ENCODE measurements at regions not wholly inside any gene's neighbourhood (a gene's known extent, or its start where the extent isn't known, plus 50 kb on each side); places are given as distances from the start of the nearest gene placed in this dataset.

DNA sequence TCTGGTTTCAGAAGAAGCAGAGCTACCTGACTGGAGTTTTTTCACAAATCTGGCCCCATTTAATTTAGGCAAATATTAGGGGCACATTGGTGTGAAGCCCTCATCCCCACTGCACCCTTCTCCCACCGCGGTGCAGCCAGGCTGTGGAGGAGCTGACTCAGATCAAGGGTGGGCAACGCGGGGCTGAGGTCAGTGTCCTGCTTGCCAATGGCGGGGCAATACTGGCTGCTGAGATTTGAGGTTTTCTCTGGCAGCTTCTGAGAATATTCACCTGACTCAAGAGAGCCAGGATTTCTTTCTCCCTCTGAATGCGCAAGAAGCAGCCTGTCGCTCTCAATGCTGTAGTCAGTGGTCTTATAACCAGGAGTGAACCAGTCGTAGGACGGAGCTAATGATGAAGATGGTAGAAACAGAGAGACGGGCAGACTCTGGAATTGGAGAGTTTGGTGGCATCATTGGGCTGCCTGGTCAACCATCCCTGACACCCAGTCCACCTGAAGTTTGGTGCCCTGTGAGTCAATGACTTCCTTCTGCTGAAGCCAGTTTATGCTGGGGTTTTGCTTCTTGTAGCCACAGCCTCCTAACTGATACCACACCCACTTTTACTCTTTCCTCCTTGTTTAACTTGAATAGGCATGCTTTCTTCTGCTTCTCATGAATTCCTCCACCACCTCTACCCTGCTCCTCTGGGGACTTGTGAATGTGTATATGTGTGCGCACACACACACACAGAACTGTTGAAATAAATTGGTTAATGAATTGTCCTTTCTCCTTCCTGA lies 123.7 kb upstream of the CTBP2 start:
- DNase-seq (ENCODE audit: low spot score): no peak

DNA sequence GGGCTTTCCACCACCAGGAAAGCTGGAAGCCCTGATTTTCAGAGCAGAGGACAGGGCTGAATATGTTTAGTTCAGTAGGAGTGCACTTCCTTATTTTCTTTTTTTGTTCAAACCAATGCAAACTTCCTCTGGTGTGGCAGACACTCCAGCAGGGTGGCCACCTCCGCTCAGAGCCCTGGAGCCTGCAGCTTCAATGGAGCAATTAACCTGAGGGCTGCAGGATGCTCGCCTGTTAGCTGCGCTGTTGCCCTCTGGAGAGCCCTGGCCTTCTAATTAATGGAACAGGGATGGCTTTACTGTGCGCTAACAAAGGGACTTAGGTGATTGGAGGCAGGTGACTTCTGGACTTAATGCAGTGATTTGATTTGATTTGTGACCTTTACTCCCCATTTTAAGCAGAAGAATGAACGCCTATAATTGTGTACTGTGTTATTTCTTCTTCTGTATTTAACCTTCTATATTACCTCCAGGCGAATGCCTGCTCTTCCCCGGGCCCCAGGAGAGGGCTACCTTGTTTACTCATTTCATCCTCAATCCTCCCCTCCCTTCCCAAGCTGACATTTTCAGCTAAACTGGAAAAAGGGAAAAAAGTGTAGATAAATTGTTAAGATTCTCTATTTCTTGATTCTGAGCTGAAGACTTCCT lies 123.0 kb upstream of the CTBP2 start:
- DNase-seq (ENCODE audit: low spot score): no peak

DNA sequence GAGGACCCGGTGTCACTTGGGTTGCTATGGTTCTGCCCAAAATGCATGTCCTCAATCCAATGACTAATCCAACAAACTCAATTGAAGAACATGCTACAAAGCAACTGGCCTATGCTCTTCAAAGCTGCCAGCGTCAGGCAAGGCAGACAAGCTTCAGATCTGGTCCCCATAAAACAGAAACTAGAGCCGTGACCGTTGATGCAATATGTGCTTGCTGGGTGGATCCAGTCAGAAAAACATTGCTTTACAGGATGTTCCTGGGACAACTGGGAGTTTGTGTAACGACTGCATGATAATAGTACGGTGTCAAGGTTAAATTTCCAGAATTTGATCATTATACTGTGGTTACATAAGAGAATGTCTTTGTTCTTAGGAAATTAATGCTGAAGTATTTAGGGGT lies 120.7 kb upstream of the CTBP2 start:
- DNase-seq (ENCODE audit: low spot score): no peak

DNA sequence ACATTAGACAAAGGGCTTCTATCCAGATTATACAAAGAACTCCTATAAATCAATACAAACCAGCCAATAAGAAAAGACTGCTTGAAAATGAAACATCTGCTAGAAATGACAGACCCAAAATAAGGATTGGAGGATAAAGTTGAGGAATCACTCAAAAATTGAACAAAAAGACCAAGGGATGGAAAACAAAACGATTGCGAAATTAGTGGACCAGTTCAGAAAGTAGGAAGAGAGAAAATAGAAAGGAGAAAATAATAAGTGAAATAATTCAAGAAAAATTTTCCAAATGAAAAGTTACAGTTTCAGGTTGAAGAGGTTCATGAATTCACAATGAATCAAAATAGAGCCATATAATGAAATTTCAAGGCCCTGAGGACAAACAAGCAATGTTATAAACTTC lies 115.8 kb upstream of the CTBP2 start:
- DNase-seq (ENCODE audit: low spot score): no peak

DNA sequence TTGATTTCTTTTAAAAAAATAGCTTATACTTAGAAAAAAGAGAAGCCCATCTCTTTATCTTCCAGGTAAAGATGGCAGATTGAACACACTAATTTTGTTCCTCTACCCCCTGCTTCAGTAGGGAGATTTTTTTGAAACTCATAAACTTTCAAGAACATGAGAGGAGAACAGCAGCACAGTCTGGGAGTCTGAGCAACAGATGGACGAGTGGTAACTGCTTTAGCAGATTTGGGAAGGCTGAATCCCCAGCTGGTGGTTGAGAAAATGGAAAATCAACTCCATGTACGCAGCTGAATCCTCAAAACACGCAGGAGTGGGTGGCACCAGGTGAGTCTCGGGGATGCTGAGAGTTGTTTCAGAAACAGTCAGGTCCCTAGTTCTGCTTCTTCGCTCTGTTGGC lies 114.6 kb upstream of the CTBP2 start:
- DNase-seq (ENCODE audit: low spot score): no peak

DNA sequence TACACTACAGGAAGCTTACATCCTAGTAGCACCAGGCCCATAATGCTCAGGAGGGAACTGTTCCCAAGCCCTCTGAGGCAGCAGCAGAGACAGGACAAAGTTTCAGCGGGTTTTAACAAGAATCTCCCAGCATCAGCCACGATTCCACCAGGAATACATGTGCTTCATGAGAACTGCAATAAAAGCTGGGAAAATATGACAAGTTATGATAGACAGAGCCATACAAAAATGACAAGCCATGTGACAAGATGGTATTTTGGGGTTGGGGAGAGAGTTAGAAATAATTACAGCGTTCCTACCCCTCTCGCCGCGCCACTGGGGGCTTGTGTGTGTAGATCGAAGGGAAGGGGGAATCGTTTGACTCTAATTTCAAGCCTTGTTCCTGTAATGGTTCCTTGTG lies 112.7 kb upstream of the CTBP2 start:
- DNase-seq (ENCODE audit: low spot score): no peak

DNA sequence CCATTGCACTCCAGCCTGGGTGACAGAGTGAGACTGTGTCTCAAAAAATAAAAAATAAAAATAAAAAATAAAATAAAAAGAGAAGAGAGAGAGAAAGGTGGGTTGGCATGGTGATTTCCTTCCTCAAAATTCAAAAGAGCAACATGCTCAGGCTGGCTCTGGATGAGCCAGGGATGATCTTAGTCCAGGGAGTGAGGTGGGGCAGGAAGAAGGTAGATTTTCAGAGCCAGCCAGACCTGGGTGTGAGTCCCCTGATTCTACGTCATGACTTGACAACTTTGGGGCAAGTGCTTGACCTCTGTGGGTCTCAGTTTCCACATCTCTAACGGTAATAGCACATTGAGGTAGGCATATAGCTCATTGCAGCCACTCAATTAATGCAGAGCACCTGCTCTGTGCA lies 109.4 kb upstream of the CTBP2 start:
- DNase-seq (ENCODE audit: low spot score): no peak

DNA sequence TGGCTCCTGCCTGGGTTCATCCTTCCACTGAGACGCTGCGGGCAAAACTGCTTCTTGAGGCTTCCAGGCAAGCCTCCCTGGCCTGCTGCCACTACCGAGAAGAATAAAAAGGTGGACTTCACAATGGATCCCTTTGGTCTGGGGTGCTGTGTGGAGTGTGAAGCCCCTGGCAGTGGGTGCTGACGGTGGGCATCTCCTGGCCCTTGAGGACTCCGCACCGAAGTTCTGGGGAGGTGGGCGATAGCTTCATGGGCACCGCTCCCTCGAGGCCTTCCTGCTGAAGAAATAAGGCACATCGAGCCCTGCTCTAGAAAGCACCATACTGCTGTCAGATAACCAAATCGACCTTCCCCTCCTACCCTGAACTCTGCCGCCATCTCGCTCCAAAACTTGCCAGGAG lies 106.6 kb upstream of the CTBP2 start:
- DNase-seq (ENCODE audit: low spot score): no peak

DNA sequence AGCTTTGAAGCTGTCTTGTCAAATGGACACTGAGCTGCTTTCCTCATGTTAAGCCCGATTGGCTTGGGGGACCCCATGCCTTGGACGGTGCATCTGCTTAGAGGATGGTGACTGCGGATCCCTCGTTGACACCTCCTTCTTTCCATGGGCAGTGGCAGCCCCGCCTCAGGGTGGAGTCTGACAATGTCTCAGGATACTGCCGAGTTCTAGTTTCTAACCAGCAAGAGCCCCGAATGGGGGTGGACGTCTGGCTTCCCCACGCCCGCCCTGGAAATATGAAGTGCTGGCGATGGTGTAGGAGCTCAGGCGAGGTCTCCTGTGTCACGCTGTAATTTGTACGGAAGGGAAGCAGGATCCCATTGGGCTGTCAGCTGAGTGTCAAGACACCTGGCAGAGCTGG lies 106.2 kb upstream of the CTBP2 start:
- no peak for DNase-seq (ENCODE audit: low spot score)

DNA sequence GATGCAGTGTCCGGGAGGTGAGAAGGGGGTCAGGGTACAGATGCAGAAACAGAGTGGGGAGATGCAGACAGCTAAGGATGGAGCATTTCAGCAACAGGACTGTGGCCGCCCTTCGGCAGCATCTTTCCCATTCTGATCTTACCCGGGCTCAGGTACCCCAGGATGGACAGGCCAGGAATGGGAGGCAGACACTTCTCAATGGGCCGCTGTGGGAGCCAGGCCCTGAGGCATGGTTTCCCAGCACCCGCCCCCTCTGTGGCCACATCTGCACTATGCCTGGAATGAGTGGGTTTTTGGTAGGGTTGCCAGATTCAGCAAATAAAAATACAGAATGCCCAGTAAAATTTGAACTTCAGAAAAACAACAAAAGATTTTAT lies 105.2 kb upstream of the CTBP2 start:
- DNase-seq (ENCODE audit: low spot score): no peak

DNA sequence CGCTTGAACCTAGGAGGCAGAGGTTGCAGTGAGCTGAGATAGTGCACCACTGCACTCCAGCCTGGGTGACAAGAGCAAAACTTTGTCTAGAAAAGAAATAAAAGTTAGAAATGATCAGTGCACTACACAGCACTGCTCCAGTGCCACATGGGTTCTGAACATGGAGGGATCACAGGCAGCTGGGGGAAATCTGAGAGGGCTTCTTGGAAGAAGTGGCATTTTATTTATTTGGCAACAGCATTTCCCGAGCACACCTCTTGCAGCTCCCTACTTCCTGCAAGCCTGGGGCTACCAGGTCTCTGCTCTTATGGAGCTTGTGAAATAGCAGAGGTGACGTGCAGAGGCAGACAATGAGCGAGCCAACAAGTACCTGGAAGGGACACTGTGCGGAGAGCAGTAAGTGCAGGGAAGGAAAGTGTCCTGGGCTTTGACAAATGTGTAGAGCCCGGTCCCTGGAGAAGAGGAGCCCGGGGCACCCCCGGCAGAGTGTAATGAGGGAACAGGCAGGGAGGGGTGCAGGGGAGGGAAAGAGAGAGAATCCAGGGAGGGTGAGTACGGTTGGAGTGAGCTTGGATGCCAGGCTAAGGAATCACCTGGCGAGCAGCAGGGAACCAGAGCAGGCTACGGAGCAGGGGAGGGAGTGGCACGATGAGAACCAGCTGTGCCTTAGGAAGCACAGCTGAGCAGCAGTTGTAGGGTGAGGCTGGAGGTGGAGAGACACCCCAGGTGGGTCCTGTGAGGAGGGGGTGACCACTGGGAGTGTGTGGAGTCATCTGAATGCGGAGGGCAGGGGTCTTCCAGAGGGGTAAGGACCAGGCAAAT lies 104.6 kb upstream of the CTBP2 start:
- no peak for DNase-seq (ENCODE audit: low spot score)

DNA sequence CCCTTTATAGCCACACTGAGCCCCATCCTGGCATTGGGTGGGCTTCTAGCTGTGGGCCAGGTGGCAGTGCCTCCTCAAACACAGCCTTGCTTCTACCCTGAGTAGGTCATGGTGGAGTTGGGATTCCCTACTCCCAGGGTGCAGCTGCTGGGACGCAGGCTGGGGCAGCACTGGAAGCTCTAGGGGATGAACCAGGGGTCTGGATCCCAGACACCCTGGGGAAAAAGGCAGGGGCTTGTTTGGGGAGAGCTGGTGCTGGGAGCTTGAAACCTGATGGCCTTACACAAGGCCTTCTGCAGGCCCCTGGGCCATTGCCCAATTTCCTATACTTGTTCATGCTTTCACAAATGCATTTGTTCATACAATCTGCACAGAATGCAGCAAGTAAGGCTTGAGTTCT lies 103.7 kb upstream of the CTBP2 start:
- DNase-seq (ENCODE audit: low spot score): no peak

DNA sequence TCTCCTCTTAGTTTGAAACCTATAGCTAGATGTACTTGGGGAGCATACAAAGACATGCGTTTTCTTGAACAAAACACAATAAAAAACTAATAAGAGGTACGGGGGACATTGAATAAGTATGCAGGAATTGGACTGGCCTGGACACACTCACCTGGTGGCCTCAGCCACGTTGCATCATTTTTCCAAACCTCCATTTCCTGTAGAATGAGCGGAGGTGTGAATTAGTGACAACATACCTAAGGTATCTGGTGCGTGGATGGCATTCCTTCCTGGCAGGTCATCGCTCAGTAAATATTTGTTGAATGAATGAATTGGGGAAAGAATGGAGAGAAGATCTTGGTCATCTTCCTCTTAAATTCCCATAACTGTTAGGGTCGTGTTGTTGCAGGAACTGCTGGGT lies 103.2 kb upstream of the CTBP2 start:
- no peak for DNase-seq (ENCODE audit: low spot score)

DNA sequence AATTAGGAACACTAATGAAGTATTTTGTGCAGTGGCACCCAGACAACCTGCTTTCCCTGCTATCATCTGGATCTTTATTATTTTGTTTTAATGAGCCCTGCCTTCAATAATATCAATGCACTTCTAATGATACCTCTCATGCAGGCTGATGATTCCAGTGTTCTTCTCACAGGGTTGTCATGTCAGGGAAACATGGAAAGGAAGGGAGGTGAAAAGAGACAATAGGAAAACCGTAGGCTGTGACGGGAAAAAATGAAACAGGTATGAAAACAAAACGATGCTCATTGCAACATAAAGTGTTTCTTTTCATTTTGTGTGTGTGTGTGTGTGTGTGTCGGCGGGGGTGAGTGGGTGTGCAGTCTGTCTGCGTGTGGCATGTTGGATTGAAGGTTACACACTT lies 102.6 kb upstream of the CTBP2 start:
- no peak for DNase-seq (ENCODE audit: low spot score)

DNA sequence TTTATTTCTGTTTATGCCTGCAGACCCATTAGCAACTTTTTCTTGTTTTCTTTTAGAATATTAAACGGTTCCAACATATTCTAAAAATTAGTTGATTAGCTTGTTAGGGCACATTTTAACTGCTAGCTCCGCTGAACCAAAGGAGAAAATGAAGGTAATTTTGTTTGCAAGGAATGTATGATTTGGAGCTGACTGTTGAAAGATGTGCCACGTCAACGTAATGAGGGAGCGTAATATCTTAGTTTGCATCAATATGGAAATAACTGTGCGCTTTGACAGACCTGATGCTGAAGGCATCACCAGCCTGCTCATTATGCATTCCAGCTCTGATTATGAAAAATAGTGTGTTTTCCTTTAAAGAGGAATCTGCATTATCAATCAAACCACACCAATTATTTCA lies 102.0 kb upstream of the CTBP2 start:
- DNase-seq (ENCODE audit: low spot score): no peak

DNA sequence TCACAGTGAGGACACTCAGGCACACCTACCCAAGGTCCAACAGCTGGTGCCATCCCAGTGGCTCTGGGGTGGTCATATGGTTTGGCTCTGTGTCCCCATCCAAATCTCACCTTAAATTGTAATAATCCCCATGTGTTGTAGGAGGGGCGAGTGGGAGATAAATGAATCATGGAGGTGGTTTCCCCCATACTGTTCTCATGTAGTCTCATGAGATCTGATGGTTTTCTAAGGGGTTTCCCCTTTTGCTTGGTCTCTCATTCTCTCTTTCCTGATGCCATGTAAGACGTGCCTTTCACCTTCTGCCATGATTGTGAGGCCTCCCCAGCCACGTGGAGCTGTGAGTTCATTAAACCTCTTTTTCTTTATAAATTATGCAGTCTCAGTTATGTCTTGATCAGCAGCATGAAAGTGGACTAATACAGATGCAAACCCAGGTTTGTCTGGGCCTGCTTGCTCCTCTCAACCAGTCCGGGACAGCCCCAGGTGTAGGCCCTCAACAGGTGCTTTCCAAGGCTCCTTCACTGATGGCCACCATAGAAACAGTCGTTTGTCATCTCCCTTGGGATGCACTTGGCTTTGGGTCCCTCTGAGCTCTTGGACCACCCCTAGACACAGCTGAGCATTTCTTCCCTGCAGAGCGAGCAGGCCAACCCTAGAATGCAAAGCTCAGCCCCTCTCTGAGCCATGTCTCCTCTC lies 101.3 kb upstream of the CTBP2 start:
- DNase-seq (ENCODE audit: low spot score): no peak

DNA sequence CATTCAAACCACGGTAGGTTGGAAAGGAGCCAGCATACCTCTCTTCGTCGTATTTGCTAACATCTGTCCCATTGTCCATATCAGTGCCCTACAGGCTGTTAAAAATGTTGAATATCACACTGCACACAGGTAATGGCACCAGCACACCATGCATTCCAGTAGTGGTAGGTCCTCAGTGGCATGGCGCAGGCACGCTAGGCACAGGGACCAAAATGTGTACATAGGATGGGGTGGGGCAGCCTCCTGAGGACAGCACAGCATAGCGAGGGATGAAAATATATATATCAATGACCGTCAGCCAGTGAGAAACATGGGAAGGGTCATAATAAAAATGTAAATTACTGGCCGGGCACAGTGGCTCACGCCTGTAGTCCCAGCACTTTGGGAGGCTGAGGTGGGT lies 99.9 kb upstream of the CTBP2 start:
- DNase-seq (ENCODE audit: low spot score): no peak

DNA sequence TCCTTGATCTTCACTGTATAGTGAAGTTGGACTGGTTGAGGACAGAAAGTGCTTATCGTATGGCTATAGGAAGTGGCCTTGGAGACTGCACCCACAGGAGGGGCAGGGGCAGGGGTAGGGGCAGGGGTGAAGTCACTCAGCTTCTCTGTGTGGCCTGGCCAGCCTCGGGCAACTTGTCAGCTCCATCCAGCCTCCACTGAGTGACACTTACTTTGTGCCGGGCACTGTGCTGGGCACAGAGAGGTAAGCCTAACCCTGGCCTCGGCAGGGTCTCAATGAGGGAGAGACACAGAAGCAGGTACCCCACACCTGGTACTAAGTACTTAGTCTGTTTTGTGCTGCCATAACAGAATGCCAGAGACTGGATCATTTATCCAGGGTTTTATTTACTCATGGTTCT lies 99.3 kb upstream of the CTBP2 start:
- DNase-seq (ENCODE audit: low spot score): no peak

DNA sequence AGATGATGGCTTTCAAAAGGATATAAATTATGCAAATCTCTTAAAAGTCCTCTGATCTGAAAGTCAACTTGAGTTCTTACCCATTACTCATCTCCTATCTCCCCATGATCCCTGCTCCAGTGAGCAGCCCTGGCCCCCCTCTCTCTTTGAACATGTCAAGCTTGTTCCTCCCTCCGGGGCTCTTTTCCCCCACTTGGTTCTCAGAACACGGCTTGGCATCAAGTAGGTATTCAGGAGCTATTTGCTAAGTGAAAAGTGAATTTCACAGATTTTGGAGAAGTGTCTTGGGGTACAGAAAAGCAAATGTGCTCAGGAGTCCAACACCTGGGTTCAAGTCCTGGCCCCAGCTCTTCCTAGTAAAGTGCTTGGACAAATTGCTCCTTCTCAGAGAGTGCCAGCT lies 98.3 kb upstream of the CTBP2 start:
- no peak for DNase-seq (ENCODE audit: low spot score)

DNA sequence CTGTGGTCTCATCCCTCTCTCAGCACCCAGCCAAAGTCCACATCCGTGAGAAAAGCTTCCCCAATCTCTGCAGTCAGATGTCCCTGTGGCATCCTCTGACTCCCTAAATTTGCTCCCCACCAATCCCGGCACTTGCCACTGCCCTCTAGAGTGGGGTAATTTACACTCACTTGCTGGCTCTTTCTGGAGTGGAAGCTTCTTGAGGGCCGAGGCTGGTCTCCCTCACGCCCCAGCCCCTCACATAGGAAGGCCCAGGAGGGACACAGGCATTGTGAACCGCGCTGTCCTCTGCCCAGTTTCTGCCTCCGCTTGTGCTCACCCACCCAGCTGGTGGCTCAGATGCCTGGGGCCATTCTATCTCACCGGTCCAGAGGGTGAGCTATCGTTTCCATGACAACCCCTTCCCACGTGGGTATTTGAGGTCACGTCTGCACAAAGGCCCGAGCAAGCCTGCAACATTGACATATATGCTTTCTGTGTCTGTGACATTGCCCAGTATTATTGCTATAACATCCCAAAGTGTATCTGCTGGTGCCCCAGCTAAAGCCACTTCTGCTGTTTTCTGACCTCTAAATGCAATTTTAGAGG lies 97.3 kb upstream of the CTBP2 start:
- no peak for DNase-seq (ENCODE audit: low spot score)

DNA sequence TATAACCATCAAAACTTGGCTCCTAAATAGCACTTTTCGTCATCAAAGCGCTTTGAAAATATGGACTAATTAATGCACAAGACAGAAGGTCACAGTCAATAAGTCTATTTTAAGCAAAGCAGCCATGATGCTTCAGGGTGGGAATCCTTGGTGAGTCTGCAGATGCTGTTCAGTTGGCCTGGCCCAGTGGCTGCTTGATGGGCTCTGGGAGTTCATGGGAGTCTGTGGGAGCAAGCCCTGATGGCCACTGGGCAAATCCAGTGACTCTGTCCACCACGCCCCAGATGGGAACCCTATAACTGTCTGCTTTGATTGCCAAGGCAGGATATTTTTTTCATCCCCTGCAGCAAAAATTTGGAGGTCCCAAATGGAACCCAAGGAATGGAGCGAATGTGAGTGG lies 95.7 kb upstream of the CTBP2 start:
- DNase-seq (ENCODE audit: low spot score): no peak

DNA sequence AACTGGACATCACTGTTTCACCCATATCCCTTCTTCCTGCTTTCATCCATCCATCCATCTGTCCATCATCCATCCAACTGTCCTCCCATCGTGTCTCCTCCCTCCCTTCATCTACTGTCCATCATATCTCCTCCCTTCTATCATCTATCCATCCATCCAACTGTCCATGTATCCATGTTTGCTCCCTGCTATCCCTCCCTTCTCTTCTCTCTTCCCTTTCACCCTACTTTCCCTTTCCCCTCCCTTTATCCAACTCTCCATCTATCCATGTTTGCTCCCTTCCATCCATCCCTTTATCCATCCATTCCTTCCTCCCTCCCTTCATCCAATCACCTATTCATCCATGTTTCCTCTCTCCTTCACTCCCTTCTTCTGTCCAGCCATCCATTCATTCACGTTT lies 92.6 kb upstream of the CTBP2 start:
- DNase-seq (ENCODE audit: low spot score): no peak

Data from mesenteric fat pad (tissue), 1 donor.